Glomerular visceral epithelial cell (primary cell): ENCODE measurements at regions not wholly inside any gene's neighbourhood (a gene's known extent, or its start where the extent isn't known, plus 50 kb on each side); places are given as distances from the start of the nearest gene placed in this dataset.
"Not testable (repeated sequence)": the region's sequence is repeated elsewhere in the genome, so short reads cannot be mapped to it uniquely, and the experiment has no call there.

ENCODE experiments used
- DNase-seq: peaks from one replicate; pipeline ENCODE4 v3.0.0-alpha.2; 2016; ENCODE audit errors: extremely low spot score

- not testable (repeated sequence) for DNase-seq
These were observed 141.1 kb downstream of the SLCO4C1 start for GRCh38 chr5:102154791-102155605.

GRCh38 chr5:102154291-102154690, 141.8 kb downstream of the SLCO4C1 start:
- DNase-seq: no peak

DNA sequence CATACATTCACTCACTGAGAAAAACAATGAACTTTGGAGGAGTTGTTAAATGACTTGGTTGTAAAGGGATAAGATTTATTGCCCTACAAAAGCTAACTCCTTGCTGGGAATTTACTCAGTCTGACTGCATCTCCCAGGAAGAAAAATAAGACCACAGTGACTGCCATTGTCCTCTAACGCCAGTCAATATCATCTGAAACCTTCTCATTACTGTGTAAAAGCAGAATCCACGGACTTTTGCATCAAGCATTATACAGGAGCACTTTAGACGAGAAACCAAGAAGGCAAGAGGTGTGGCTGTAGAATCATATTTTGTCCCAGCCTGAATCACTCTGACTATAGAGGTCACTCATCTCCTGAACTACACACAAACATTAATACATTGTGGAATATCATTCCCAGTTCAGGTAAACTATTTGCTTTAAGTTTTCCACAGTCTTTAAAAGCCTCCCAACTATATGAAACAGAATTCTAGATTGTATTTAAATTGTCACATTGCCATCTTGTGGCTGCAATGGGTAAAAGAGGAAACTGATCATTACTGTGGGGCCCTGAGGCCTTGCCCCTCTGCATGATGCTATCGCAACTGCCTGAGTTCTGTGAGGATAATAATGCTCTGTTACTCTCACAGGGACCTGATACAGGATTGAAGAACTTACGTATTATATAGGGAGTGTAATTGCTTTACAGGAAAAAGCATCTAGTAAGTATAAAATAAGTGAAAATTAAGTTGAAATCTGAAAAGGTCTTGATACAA, 142.9 kb downstream of the SLCO4C1 start:
- peak; percentile 45 for DNase-seq

DNA sequence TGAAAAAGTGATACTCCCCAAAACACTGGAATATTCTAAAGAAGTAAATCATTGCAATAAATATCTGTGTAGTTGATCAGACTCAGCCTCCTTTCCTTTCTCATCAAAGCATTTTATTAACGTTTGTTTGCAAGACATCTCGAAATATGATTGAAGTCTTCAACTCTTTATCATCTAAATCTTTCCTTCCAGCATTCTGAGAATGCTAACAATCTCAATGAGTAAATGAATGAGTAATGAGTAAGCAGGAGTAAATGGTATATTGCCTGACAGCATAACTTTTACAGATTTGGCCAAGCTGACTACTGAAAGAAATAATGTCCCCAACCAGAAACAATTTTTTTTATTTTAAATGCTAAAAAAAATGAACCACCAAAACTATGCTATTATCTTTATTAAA, 157.1 kb downstream of the SLCO4C1 start:
- DNase-seq: no peak

- no peak for DNase-seq
These were observed 157.8 kb downstream of the SLCO4C1 start for GRCh38 chr5:102138243-102138653.

DNA sequence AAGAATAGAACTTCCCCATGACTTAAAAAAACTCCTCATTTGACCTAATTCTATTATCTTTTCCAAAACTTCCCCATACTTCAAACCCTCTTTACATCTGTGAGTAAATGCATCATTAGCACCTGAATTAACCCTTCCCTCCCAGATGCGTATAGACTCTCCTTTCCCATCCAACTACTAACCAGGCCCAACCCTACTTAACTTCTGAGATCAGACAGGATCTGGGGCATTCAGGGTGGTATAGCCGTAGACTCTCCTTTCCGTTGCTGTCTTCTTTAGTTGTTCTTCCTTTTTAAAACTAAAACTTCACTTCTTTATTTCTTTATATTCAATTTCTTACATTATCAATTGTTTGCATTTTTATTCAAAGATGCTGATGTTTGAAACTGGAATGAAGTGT, 165.2 kb downstream of the SLCO4C1 start:
- DNase-seq: no peak

- DNase-seq: no peak
These were observed 165.7 kb downstream of the SLCO4C1 start for GRCh38 chr5:102130386-102130785.

GRCh38 chr5:102119252-102119651, 176.8 kb downstream of the SLCO4C1 start:
- DNase-seq: no peak

- DNase-seq: no peak
These were observed 180.3 kb downstream of the SLCO4C1 start for GRCh38 chr5:102115736-102116135.

DNA sequence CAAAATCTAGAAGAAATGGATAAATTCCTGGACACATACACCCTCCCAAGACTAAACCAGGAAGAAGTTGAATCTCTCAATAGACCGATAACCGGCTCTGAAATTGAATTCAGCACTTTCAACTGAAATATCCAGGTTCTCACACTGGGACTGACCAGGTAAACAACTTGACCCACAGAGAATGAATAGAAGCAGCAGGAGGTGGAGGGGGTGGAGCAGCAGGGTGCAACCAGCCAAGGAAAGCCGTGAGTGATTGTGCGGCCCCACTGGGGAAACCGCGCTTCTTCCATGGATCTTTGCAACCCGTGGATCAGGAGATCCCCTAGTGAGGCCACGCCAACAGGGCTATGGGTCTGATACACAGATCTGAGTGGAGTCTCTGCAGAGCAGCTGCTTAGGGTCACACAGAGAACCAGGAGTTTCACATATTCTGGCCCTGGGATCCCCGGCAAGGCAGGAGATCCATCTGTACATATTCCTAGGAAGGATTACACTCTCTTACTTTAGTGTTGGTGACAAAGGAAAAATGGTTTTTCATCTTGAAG, 181.5 kb downstream of the SLCO4C1 start:
- no peak for DNase-seq

DNA sequence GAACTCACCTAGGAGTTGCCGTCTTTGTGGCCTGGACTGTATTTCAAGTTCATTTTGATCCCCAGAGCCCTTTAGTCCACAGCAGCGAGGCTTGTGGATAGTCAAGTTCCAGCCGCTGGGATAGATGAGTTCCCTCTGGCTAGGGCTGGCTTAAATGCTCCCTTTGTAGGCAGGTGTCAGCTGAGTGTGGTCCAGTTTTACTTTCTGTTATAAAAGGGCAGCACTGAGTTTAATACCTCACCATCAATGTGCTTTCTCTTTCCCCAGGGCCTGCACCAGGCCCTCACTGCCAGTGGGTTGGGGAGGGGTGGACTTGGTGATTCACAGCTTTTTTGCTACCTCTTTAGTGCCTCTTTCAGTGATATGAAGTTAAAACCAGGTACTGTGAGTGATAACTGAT, 188.2 kb downstream of the SLCO4C1 start:
- DNase-seq: no peak

- DNase-seq: no peak
These were observed 189.5 kb downstream of the SLCO4C1 start for GRCh38 chr5:102106599-102106998.

GRCh38 chr5:102099766-102100331, 196.2 kb downstream of the SLCO4C1 start:
- DNase-seq: no peak

- not testable (repeated sequence) for DNase-seq
These were observed 197.0 kb downstream of the SLCO4C1 start for GRCh38 chr5:102099083-102099482.

GRCh38 chr5:102098606-102099005, 197.5 kb downstream of the SLCO4C1 start:
- not testable (repeated sequence) for DNase-seq

GRCh38 chr5:102090770-102091169, 205.3 kb downstream of the SLCO4C1 start:
- DNase-seq: peak; percentile 27

- no peak for DNase-seq
These were observed 206.2 kb downstream of the SLCO4C1 start for GRCh38 chr5:102089883-102090282.

GRCh38 chr5:102087906-102088305, 208.2 kb downstream of the SLCO4C1 start:
- DNase-seq: no peak

DNA sequence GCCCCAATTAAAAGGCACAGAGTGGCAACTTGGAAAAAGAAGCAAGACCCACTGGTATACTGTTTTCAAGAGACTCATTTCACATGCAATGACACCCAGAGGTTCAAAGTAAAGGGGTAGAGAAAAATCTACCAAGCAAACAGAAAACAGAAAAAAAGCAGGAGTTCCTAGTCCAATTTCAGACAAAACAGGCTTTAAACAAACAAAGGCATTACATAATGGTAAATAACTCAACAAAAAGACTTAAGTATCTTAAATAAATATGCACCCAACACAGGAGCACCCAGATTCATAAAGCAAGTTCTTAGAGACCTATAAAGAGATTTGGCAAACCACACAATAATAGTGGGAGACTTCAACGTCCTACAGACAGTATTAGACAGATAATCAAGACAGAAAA, 215.8 kb downstream of the SLCO4C1 start:
- DNase-seq: no peak

DNA sequence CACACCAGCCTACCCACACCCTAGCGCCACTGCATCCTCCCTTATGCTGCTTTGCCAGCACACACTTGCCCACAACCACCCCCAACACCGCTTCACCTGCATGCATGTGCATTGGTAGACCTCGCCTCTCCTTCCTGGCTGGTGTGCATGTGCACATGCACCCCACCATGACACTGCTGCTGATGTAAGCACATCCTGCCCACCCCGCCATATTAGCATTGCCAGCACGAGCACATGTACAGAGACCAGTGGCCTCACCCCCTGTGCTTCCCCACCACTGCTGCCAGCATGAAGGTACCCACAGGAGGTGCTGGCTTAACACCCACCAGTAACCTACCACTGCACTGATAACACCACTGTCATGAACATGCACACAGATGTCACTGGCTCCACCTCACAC, 218.2 kb downstream of the SLCO4C1 start:
- no peak for DNase-seq

GRCh38 chr5:102069974-102070373, 226.1 kb downstream of the SLCO4C1 start:
- no peak for DNase-seq

DNA sequence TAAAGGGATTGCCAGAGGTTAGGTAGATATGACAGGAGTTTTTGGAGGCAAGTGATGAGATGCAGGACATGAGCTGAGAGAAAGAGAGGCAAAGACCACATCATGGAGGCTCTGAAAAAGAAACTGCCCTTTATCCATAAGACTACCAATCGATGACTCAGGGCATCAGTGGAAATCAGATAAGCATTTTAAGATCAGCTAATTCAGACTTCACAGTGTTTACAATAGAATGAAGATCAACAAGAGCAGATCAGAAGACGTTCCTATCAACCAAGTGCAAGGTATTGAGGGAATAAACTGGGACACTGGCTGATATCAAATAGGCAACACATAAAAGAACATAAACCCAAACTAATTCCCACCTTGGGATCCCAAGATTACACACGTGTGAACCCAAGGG, 227.2 kb downstream of the SLCO4C1 start:
- no peak for DNase-seq
